OCI-LY7 (cell line): ENCODE measurements at regions not wholly inside any gene's neighbourhood (a gene's known extent, or its start where the extent isn't known, plus 50 kb on each side); places are given as distances from the start of the nearest gene placed in this dataset.

Experiments
- BruUV-seq: library from RNA; stranded (reverse); fragments of 400-500 nt; replicated peaks from 2 replicates; lab custom pipeline; 2021; lab: Mats Ljungman, UMichigan
- CTCF ChIA-PET: fragments of 300-600 bp; sonication (Branson Sonifier 250); formaldehyde crosslinking; loops from one replicate; lab custom pipeline; 2022; ENCODE audit warnings: antibody characterized with exemption; ENCODE audit not compliant: unreplicated experiment; lab: Charles Lee
- POLR2A ChIA-PET: fragments of 300-600 bp; sonication (Branson Sonifier 250); formaldehyde crosslinking; loops from one replicate; lab custom pipeline; 2022; ENCODE audit warnings: antibody characterized with exemption; lab: Charles Lee
- DNase-seq: peaks from one replicate; pipeline ENCODE4 v3.0.0-alpha.2; 2015; ENCODE audit warnings: low spot score
- H2AFZ ChIP-seq: fragments of 200-600 bp; sonication (generic), shearing (Covaris generic); 2 replicates; pipeline ENCODE4 v1.6.1; 2014; ENCODE audit warnings: mild to moderate bottlenecking, antibody characterized with exemption, low read length, moderate library complexity
- H3K27ac ChIP-seq: fragments of 200-600 bp; sonication (generic); 2 replicates; pipeline ENCODE4 v1.5.1; 2014; ENCODE audit warnings: mixed run types, low read depth, mild to moderate bottlenecking, moderate library complexity, low read length, inconsistent platforms; ENCODE audit not compliant: poor library complexity, severe bottlenecking
- H3K36me3 ChIP-seq: fragments of 200-600 bp; sonication (generic); 2 replicates; pipeline ENCODE4 v1.6.1; 2014; ENCODE audit warnings: mild to moderate bottlenecking, antibody characterized with exemption, low read length, moderate library complexity, mixed read lengths; ENCODE audit not compliant: insufficient read depth
- H3K4me1 ChIP-seq: fragments of 200-600 bp; sonication (generic); 2 replicates; pipeline ENCODE4 v1.5.1; 2014; ENCODE audit warnings: mild to moderate bottlenecking, low read length; ENCODE audit not compliant: insufficient read depth, poor library complexity, severe bottlenecking
- H3K4me2 ChIP-seq: fragments of 200-600 bp; sonication (generic); 2 replicates; pipeline ENCODE4 v1.6.1; 2014; ENCODE audit warnings: mild to moderate bottlenecking, low read length
- H3K4me3 ChIP-seq: fragments of 200-600 bp; sonication (generic); 2 replicates; pipeline ENCODE4 v1.5.1; 2014; ENCODE audit warnings: mild to moderate bottlenecking, low read depth, low read length; ENCODE audit not compliant: poor library complexity, severe bottlenecking
- H3K79me2 ChIP-seq: fragments of 200-600 bp; sonication (generic); 2 replicates; pipeline ENCODE4 v1.6.1; 2016; ENCODE audit warnings: low read depth, mild to moderate bottlenecking, low read length, moderate library complexity, mixed read lengths; ENCODE audit not compliant: insufficient read depth
- H3K9me2 ChIP-seq: fragments of 200-600 bp; sonication (generic); 2 replicates; pipeline ENCODE4 v1.6.1; 2016; ENCODE audit warnings: mild to moderate bottlenecking, low read length, mixed read lengths; ENCODE audit not compliant: insufficient read depth
- H3K9me3 ChIP-seq: fragments of 200-600 bp; sonication (generic); 2 replicates; pipeline ENCODE4 v1.6.1; 2014; ENCODE audit warnings: mild to moderate bottlenecking, mixed run types, low read length, mixed read lengths
- H4K20me1 ChIP-seq: fragments of 200-600 bp; sonication (generic); 2 replicates; pipeline ENCODE4 v1.6.1; 2014; ENCODE audit warnings: mild to moderate bottlenecking, antibody characterized with exemption, low read length, moderate library complexity, mixed read lengths; ENCODE audit not compliant: insufficient read depth
- CTCF ChIP-seq: fragments of 200-600 bp; sonication (generic); conservative IDR thresholded peaks from 2 replicates; pipeline ENCODE4 v1.5.1; 2014; ENCODE audit warnings: mild to moderate bottlenecking, antibody characterized with exemption, low read length, moderate library complexity, mixed read lengths
- EZH2phosphoT487 ChIP-seq: fragments of 200-600 bp; sonication (generic); IDR thresholded peaks from 2 replicates; pipeline ENCODE4 v1.6.1; 2018; ENCODE audit warnings: low read depth, borderline replicate concordance, mild to moderate bottlenecking, mixed run types, antibody characterized with exemption, low read length, moderate library complexity, mixed read lengths
- intact Hi-C: fragments of 100-400 bp; cut with micrococcal nuclease; formaldehyde crosslinking; loops from one replicate; pipeline ENCODE4 v1.10.0; 2022; ENCODE audit not compliant: unreplicated experiment

DNA sequence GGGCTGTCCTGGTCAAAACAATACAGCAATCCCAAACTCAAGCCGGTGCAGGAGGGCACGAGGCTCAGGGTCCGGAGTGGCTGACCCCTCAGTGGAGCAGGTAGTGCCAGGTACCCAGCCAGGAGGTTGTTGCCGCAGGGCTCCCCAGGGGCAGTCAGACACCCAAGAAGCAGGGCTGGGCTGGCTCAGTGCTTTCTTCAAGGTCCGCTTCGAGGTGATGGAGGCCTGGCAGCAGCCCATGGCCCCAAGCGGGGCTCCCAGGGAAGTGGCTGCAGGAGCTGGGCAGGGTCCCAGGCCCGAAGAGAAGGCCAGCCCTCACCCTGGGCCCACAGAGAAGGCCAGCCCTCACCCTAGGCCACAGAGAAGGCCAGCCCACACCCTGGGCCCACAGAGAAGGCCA is 55.3 kb upstream of the COPS8 start:
- CTCF ChIA-PET, result no interaction called here

DNA sequence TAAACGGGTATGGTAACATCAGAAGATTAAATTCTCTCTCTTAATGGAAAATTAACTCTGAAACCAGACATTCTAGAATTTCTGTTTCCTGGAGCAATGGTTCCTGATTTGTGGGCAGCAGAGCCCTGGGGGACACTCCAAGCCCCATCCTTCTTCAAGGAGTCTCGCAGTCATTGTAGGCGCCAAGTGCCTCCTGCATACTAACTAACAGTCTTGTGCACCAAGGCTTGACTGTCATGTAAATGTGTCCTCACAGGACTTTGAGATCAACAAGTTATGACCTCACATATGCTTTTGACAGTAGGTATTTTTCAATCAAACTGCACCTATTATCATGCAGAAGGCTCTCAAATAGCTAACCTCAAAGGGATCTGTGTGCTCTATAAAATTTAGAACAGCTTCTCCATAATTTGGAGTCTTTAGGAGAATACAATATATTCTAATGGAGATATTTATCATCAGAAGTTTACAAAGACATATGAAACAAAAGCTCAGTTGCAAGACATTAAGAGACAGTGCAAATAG is 52.1 kb upstream of the COPS8 start:
- ChIA-PET POLR2A (interaction anchor here (0.7 to 1.1 kb wide), 2 partner anchors 13 to 26 kb away, joined by 3 read pairs; no protein-coding TSS in a partner anchor), CTCF (no interaction called here)
- H4K20me1 ChIP-seq, result no peaks in the 10 kb centered on the region
- no peaks in the 10 kb centered on the region for H3K36me3 ChIP-seq
- no peak overlapping the region for H3K4me3 ChIP-seq
- no peaks in the 10 kb centered on the region for H3K9me3 ChIP-seq
- BruUV-seq, result no TSS peak
- TF ChIP-seq CTCF, result no peak
- no peak for TF ChIP-seq EZH2phosphoT487
- H3K4me1 ChIP-seq, result no peaks in the 10 kb centered on the region
- intact Hi-C loops, result no loop called here
- no peaks in the 10 kb centered on the region for H3K9me2 ChIP-seq
- H3K27ac ChIP-seq, result no peak overlapping the region
- H3K79me2 ChIP-seq, result no peaks in the 10 kb centered on the region
- no peak overlapping the region for H3K4me2 ChIP-seq
- no peak overlapping the region for H2AFZ ChIP-seq
- DNase-seq, result no peak

More for the DNA sequence above, 55.3 kb upstream of the COPS8 start:
- TF ChIP-seq EZH2phosphoT487 (no peak), CTCF (no peak)
- Histone ChIP-seq H2AFZ (no peak overlapping the region), H3K79me2 (no peaks in the 10 kb centered on the region), H3K9me3 (no peaks in the 10 kb centered on the region), H3K4me2 (no peak overlapping the region), H3K36me3 (no peaks in the 10 kb centered on the region), H3K9me2 (no peaks in the 10 kb centered on the region), H3K4me1 (no peaks in the 10 kb centered on the region), H3K27ac (no peak overlapping the region), H4K20me1 (no peaks in the 10 kb centered on the region), H3K4me3 (no peak overlapping the region)
- no peak for DNase-seq
- POLR2A ChIA-PET, result no interaction called here
- no TSS peak for BruUV-seq
- intact Hi-C loops, result no loop called here

- Histone ChIP-seq H3K79me2 (no peaks in the 10 kb centered on the region), H4K20me1 (no peaks in the 10 kb centered on the region), H3K4me2 (no peak overlapping the region), H3K4me3 (no peak overlapping the region), H3K9me2 (no peaks in the 10 kb centered on the region), H2AFZ (no peak overlapping the region), H3K4me1 (no peaks in the 10 kb centered on the region), H3K9me3 (no peaks in the 10 kb centered on the region), H3K36me3 (no peaks in the 10 kb centered on the region), H3K27ac (no peak overlapping the region)
- BruUV-seq, result no TSS peak
- CTCF ChIA-PET, result no interaction called here
- DNase-seq, result no peak
- intact Hi-C loops, result no loop called here
- no peak for TF ChIP-seq EZH2phosphoT487
- TF ChIP-seq CTCF, result no peak
- POLR2A ChIA-PET, result interaction anchor here (0.6 kb wide), 1 partner anchor 39 kb away, joined by 4 read pairs; no protein-coding TSS in a partner anchor
Measured at GRCh38 chr2:237035781-237036475, 49.8 kb upstream of the COPS8 start.
